ENCODE measurements at regions not wholly inside any gene's neighbourhood (a gene's known extent, or its start where the extent isn't known, plus 50 kb on each side); places are given as distances from the start of the nearest gene placed in this dataset.

DNA sequence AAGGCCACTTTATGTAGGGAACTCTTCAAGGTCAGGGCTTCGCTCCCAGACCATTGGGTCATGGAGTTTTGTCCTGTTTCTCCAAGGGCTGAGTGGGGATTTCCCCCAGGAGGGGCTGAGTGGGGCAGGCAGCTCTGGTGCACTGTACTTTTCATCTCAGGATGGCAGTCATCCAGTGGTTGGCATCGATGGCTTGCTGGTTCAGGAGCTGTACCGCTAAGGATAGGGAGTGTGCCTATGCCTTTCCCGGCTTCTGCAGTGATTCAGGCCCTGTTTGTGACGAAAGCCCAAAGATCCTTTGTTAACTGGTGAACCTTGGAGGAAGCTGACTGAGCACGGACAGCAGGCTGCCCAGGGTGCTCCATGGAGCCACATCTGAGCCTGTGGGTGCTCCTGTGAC, 100.1 kb upstream of the GADD45A start:
- no peaks in the 10 kb centered on the region for H4K20me1 ChIP-seq (ENCODE audit: insufficient read depth)
- H3K27me3 ChIP-seq (ENCODE audit: insufficient read depth, low read depth, low read length): no peaks in the 10 kb centered on the region
- H3K4me3 ChIP-seq (ENCODE audit: low read length): no peak overlapping the region
- no peaks in the 10 kb centered on the region for H3K79me2 ChIP-seq (replicated peaks; ENCODE audit: insufficient read depth, low read length)
- no peaks in the 10 kb centered on the region for H3K9me2 ChIP-seq (ENCODE audit: insufficient read depth, low read length)
- no peak overlapping the region for H3K4me2 ChIP-seq (ENCODE audit: low read length)
- H3K27ac ChIP-seq (ENCODE audit: low read length): no peak overlapping the region
- H3F3A ChIP-seq (ENCODE audit: insufficient read depth, low read length, poor library complexity, severe bottlenecking): no peaks in the 10 kb centered on the region
- H3K9me3 ChIP-seq (ENCODE audit: low read length): no peaks in the 10 kb centered on the region
- H3K36me3 ChIP-seq (ENCODE audit: insufficient read depth, low read length): no peaks in the 10 kb centered on the region
- no peak overlapping the region for H2AFZ ChIP-seq (ENCODE audit: low read depth, low read length)
- TF ChIP-seq TAF1 (IDR thresholded peaks at IDR 0.05; ENCODE audit: low read depth): no peak
- TF ChIP-seq, protein P1, sequence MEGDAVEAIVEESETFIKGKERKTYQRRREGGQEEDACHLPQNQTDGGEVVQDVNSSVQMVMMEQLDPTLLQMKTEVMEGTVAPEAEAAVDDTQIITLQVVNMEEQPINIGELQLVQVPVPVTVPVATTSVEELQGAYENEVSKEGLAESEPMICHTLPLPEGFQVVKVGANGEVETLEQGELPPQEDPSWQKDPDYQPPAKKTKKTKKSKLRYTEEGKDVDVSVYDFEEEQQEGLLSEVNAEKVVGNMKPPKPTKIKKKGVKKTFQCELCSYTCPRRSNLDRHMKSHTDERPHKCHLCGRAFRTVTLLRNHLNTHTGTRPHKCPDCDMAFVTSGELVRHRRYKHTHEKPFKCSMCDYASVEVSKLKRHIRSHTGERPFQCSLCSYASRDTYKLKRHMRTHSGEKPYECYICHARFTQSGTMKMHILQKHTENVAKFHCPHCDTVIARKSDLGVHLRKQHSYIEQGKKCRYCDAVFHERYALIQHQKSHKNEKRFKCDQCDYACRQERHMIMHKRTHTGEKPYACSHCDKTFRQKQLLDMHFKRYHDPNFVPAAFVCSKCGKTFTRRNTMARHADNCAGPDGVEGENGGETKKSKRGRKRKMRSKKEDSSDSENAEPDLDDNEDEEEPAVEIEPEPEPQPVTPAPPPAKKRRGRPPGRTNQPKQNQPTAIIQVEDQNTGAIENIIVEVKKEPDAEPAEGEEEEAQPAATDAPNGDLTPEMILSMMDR (IDR thresholded peaks at IDR 0.05; ENCODE audit: poor library complexity, severe bottlenecking): no peak
- TF ChIP-seq MXI1 (conservative IDR thresholded peaks at IDR 0.05; ENCODE audit: poor library complexity, severe bottlenecking): no peak
- no peak for TF ChIP-seq EP300 (conservative IDR thresholded peaks at IDR 0.05; ENCODE audit: poor library complexity, severe bottlenecking)
- TF ChIP-seq, protein P2, sequence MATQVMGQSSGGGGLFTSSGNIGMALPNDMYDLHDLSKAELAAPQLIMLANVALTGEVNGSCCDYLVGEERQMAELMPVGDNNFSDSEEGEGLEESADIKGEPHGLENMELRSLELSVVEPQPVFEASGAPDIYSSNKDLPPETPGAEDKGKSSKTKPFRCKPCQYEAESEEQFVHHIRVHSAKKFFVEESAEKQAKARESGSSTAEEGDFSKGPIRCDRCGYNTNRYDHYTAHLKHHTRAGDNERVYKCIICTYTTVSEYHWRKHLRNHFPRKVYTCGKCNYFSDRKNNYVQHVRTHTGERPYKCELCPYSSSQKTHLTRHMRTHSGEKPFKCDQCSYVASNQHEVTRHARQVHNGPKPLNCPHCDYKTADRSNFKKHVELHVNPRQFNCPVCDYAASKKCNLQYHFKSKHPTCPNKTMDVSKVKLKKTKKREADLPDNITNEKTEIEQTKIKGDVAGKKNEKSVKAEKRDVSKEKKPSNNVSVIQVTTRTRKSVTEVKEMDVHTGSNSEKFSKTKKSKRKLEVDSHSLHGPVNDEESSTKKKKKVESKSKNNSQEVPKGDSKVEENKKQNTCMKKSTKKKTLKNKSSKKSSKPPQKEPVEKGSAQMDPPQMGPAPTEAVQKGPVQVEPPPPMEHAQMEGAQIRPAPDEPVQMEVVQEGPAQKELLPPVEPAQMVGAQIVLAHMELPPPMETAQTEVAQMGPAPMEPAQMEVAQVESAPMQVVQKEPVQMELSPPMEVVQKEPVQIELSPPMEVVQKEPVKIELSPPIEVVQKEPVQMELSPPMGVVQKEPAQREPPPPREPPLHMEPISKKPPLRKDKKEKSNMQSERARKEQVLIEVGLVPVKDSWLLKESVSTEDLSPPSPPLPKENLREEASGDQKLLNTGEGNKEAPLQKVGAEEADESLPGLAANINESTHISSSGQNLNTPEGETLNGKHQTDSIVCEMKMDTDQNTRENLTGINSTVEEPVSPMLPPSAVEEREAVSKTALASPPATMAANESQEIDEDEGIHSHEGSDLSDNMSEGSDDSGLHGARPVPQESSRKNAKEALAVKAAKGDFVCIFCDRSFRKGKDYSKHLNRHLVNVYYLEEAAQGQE (IDR thresholded peaks at IDR 0.05; ENCODE audit: borderline replicate concordance): no peak
- TF ChIP-seq POLR2AphosphoS5 (IDR thresholded peaks at IDR 0.05): no peak
- no peak for TF ChIP-seq RAD21 (conservative IDR thresholded peaks at IDR 0.05)
- no peak for TF ChIP-seq EZH2 (IDR thresholded peaks at IDR 0.05; ENCODE audit: borderline replicate concordance, insufficient read depth, low read length, poor library complexity, severe bottlenecking)
- TF ChIP-seq SMC3 (conservative IDR thresholded peaks at IDR 0.05; ENCODE audit: poor library complexity): no peak
- H3K9ac ChIP-seq (ENCODE audit: low read length): no peak overlapping the region

DNA sequence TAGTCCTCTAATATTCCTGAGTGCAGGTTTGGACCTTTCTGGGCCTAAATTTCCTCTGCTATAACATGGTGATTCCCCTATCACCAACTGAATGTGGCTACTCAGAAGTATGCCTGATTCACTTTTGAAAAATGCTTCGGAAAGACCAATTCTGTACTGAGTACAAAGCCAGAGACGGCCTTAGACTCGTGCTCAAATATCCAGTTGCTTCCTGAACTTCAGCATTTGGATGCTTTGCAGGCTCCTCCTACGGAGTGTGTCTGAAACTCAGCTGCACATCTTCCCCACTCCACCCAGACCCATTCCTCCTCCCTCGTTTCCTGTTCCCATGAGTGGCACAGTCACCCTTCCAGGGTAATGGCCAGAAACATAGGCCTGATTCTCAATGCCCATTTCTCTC, 98.4 kb upstream of the GADD45A start:
- Histone ChIP-seq H3K4me3 (ENCODE audit: low read length) (no peak overlapping the region), H3K27me3 (ENCODE audit: insufficient read depth, low read depth, low read length) (no peaks in the 10 kb centered on the region), H3K9me3 (ENCODE audit: low read length) (no peaks in the 10 kb centered on the region), H3K36me3 (ENCODE audit: insufficient read depth, low read length) (no peaks in the 10 kb centered on the region), H3K4me2 (ENCODE audit: low read length) (no peak overlapping the region), H3K9ac (ENCODE audit: low read length) (no peak overlapping the region), H3F3A (ENCODE audit: insufficient read depth, low read length, poor library complexity, severe bottlenecking) (no peaks in the 10 kb centered on the region), H3K9me2 (ENCODE audit: insufficient read depth, low read length) (no peaks in the 10 kb centered on the region), H3K79me2 (replicated peaks; ENCODE audit: insufficient read depth, low read length) (no peaks in the 10 kb centered on the region), H4K20me1 (ENCODE audit: insufficient read depth) (no peaks in the 10 kb centered on the region), H3K27ac (ENCODE audit: low read length) (no peak overlapping the region), H2AFZ (ENCODE audit: low read depth, low read length) (no peak overlapping the region)
- TF ChIP-seq, protein P1 (IDR thresholded peaks at IDR 0.05; ENCODE audit: poor library complexity, severe bottlenecking): no peak
- TF ChIP-seq MXI1 (conservative IDR thresholded peaks at IDR 0.05; ENCODE audit: poor library complexity, severe bottlenecking) (no peak), RAD21 (conservative IDR thresholded peaks at IDR 0.05) (no peak), EP300 (conservative IDR thresholded peaks at IDR 0.05; ENCODE audit: poor library complexity, severe bottlenecking) (no peak), POLR2AphosphoS5 (IDR thresholded peaks at IDR 0.05) (no peak), TAF1 (IDR thresholded peaks at IDR 0.05; ENCODE audit: low read depth) (no peak), SMC3 (conservative IDR thresholded peaks at IDR 0.05; ENCODE audit: poor library complexity) (no peak), EZH2 (IDR thresholded peaks at IDR 0.05; ENCODE audit: borderline replicate concordance, insufficient read depth, low read length, poor library complexity, severe bottlenecking) (no peak)
- TF ChIP-seq, protein P2 (IDR thresholded peaks at IDR 0.05; ENCODE audit: borderline replicate concordance): no peak

Data from neural cell (in vitro differentiated cells).